ENCODE measurements at regions not wholly inside any gene's neighbourhood (a gene's known extent, or its start where the extent isn't known, plus 50 kb on each side); places are given as distances from the start of the nearest gene placed in this dataset.

DNA sequence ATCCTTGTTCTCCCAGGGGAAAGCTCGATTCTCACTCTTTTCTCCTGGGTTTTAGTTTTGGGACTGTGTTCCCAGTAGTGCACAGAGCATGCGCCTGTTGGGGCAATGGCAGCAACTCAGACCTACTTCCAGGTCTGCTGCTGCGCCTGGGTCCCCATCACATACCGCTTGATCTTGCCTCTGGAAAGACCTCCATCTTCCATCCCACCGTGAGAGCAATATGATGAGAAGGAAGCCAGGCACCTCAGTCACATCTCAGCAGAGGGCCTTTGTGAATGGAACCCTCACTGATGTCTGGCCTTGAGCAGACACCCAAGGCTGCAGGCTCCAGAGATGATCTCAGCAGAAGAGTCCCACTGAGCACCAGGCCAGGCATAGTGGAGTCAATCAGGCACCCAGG, 176.8 kb upstream of the ZNF507 start:
- no peak for DNase-seq (ENCODE audit: insufficient read length, low spot score)
- TF ChIP-seq, protein P1, sequence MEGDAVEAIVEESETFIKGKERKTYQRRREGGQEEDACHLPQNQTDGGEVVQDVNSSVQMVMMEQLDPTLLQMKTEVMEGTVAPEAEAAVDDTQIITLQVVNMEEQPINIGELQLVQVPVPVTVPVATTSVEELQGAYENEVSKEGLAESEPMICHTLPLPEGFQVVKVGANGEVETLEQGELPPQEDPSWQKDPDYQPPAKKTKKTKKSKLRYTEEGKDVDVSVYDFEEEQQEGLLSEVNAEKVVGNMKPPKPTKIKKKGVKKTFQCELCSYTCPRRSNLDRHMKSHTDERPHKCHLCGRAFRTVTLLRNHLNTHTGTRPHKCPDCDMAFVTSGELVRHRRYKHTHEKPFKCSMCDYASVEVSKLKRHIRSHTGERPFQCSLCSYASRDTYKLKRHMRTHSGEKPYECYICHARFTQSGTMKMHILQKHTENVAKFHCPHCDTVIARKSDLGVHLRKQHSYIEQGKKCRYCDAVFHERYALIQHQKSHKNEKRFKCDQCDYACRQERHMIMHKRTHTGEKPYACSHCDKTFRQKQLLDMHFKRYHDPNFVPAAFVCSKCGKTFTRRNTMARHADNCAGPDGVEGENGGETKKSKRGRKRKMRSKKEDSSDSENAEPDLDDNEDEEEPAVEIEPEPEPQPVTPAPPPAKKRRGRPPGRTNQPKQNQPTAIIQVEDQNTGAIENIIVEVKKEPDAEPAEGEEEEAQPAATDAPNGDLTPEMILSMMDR (IDR thresholded peaks at IDR 0.05; ENCODE audit: insufficient read depth, missing control alignments), result no peak
- no peak for FAIRE-seq

DNA sequence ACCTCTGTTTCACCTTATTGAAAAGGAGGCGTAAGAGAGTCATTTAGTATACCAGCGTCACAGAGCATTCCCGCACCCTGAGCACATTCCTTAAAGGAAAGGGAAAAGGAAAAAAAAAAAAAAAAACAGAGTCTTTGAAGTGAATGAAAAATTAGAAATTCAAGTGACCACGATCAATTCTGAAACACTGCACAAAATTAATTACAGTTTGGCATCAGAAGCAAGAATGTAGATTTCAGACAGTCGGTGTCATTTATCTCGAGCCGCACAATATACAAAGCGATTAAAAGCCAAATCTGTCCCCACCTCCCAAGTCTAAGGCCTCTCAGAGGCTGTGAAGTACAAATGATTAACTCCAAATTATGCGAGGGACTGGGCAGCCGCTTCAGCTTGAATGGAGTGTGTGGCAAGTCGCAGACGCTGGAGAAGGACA, 173.7 kb upstream of the ZNF507 start:
- TF ChIP-seq, protein P1 (IDR thresholded peaks at IDR 0.05; ENCODE audit: insufficient read depth, missing control alignments), result no peak
- FAIRE-seq (no peak), DNase-seq (ENCODE audit: insufficient read length, low spot score) (no peak)

DNA sequence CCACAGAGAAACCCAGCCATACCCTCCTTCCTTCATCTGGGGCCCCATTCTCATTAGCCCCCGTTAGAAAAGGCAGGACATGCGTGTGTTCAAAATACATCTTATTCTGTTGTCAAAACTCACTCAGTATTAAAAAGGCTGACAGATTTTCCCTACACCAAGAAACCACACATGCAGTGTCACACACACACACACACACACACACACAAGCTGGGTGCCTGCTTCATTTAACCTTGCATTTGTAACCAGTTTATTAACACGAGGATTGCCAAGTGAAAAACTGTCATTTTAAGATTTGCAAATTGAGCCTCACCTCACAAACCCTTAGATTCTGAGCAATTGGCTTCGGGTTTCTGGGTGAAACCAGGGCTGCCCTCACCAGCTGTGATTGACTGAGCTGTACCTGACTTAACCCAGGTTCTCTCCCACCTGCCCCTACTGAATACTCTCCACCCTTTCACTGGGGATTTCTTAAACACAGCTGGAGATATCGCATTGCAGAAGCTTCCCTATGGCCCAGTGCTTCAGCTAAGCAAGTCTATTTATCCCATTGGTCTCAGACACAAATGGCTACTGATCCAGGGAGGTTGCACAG, 172.7 kb upstream of the ZNF507 start:
- DNase-seq (ENCODE audit: insufficient read length, low spot score) (no peak), FAIRE-seq (no peak)
- TF ChIP-seq, protein P1 (IDR thresholded peaks at IDR 0.05; ENCODE audit: insufficient read depth, missing control alignments), result no peak

DNA sequence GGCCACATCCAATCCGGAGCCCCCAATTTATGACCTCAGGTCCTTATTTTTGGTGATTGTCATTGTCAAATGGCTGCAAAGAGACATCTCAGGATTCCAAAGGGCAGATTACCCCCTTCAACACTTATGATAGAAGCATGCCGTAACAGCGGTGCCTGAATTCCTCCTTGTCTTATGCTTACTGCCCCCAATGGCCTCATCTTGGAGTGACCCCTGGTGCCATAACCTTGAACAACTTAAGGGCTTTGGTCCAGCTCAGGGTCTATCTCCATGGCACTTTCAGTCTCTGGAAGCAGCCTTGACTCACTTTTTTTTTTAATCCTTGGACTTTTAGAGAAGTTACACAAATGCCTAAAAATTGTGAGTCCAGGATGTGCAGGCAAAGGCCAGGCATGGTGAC, 171.6 kb upstream of the ZNF507 start:
- DNase-seq (ENCODE audit: insufficient read length, low spot score), result no peak
- TF ChIP-seq, protein P1 (IDR thresholded peaks at IDR 0.05; ENCODE audit: insufficient read depth, missing control alignments), result no peak
- no peak for FAIRE-seq

DNA sequence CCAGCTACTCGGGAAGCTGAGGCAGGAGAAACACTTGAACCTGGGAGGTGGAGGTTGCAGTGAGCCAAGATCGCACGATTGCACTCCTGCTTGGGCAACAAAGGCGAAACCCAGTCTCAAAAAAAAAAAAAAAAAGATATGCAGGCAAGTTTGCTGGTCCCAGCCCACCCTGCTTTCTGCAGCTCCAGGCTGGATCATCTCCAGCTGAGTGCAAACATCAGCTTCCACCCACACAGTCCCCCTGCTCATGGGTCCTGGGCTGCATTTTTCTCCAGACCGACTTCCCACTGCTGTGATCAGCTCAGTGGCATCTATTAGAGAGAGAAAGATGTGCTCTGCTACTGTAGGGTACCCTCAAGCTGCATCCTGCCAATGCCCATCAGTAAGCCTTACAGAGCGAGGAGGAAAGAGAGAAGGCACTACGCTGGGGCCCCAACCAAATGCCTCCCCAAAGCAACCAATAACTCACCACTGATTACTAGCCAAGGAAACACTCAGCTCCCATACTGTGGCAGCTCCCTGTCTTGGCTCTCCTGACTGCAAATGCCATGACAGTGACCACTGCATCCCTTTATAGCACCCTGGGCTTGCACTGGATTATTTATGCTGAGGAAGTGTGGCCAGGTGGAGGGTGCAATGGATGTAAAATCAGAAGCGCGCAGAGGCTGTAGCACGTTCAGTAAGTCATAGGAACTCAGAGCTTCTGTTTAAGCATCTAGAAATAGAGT, 170.9 kb upstream of the ZNF507 start:
- TF ChIP-seq, protein P1 (IDR thresholded peaks at IDR 0.05; ENCODE audit: insufficient read depth, missing control alignments), result no peak
- FAIRE-seq (no peak), DNase-seq (ENCODE audit: insufficient read length, low spot score) (no peak)

DNA sequence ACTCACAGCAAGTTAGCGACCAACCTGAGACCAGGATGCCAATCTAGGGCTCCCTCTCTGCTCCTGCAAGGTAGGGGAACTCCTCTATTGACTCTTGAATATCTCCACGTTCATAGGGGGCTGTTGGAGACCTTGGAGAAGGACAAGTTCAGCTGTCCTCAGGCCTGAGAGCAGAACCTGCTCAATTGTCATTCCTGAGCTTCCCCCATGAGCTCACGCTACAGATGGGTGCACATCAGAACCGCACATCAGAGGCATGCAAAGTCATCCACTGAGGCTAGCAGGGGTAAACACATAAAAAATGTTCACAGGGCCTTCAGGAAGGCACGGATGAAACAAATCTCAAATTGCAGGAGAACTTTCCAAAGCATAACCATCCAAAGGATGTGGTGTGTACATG, 168.8 kb upstream of the ZNF507 start:
- no peak for DNase-seq (ENCODE audit: insufficient read length, low spot score)
- TF ChIP-seq, protein P1 (IDR thresholded peaks at IDR 0.05; ENCODE audit: insufficient read depth, missing control alignments), result no peak

DNA sequence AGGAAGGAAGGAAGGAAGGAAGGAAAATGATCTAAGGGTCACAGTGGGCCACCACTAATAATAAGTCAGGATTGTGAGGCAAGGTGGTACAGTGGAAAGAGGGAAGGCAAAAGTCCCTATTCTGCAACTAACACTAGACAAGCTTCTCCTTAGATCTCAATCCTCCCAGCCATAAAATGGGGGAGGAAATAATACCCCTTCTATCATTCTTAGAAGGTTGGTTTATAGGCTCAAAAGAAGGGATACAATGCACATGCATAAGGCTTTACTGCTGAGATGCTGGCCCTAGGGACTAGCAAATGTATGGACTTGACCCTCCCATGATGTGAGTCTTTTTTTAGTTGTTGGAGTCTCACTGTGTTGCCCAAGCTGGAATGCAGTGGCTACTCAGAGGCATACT, 167.7 kb upstream of the ZNF507 start:
- TF ChIP-seq, protein P1 (IDR thresholded peaks at IDR 0.05; ENCODE audit: insufficient read depth, missing control alignments), result no peak
- no peak for FAIRE-seq
- DNase-seq (ENCODE audit: insufficient read length, low spot score), result no peak

More for the DNA sequence above, 168.8 kb upstream of the ZNF507 start:
- FAIRE-seq, result no peak
